ENCODE measurements at regions not wholly inside any gene's neighbourhood (a gene's known extent, or its start where the extent isn't known, plus 50 kb on each side); places are given as distances from the start of the nearest gene placed in this dataset.

GRCh38 chr2:15714002-15714401 is 122.3 kb downstream of the DDX1 start:
- Histone ChIP-seq H3K4me1 (no peaks in the 10 kb centered on the region), H3K27me3 (no peaks in the 10 kb centered on the region), H3K4me3 (no peak overlapping the region), H3K9me3 (no peaks in the 10 kb centered on the region), H3K27ac (no peak overlapping the region), H3K36me3 (replicated peaks in 1 of 2; ENCODE audit: insufficient read depth in 1 of 2, low read depth in 2 of 2) (no peaks in the 10 kb centered on the region)
- no peak for TF ChIP-seq POLR2A (IDR thresholded peaks at IDR 0.05)
- no peak for TF ChIP-seq CTCF (IDR thresholded peaks at IDR 0.05)
- ATAC-seq (no peak), DNase-seq (no peak)
- intact Hi-C loops (cut with DNase I): no loop called here
- 76% methylated on average over 5 of the region's 5 CpGs for WGBS, 2 donors

GRCh38 chr2:15714609-15715008 is 122.9 kb downstream of the DDX1 start:
- Histone ChIP-seq H3K36me3 (replicated peaks in 1 of 2; ENCODE audit: insufficient read depth in 1 of 2, low read depth in 2 of 2) (no peaks in the 10 kb centered on the region), H3K27me3 (no peaks in the 10 kb centered on the region), H3K9me3 (no peaks in the 10 kb centered on the region), H3K4me3 (no peak overlapping the region), H3K27ac (no peak overlapping the region), H3K4me1 (no peaks in the 10 kb centered on the region)
- TF ChIP-seq POLR2A (IDR thresholded peaks at IDR 0.05): no peak
- TF ChIP-seq CTCF (IDR thresholded peaks at IDR 0.05): no peak
- DNase-seq: no peak
- intact Hi-C loops (cut with DNase I): no loop called here
- ATAC-seq: no peak
- 87 to 89% methylated on average over 1 of the region's 1 CpG for WGBS, 2 donors

DNA sequence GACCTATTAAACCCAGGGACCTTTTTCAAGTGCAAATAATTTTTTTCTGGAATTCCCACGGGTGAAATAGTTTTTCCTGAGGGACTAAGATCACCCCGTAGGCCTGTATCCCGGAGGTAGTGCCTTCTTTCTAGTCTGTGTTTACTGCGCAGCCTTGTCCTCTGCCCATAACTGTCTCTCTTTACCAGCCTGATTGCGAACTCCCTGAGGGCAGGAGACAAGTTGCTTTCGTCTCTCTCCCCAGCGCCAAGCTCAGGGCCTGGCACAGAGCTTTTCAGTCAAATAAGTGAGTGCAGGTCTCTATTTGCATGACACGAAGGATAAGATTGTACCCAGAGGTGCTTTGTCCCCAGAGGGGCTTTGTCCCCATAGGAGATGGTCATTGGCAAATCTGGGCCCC is 123.9 kb downstream of the DDX1 start:
- no peaks in the 10 kb centered on the region for H3K4me1 ChIP-seq
- no peak overlapping the region for H3K4me3 ChIP-seq
- DNase-seq: no peak
- H3K27me3 ChIP-seq: no peaks in the 10 kb centered on the region
- TF ChIP-seq CTCF (IDR thresholded peaks at IDR 0.05) (no peak), POLR2A (IDR thresholded peaks at IDR 0.05) (no peak)
- H3K36me3 ChIP-seq (replicated peaks in 1 of 2; ENCODE audit: insufficient read depth in 1 of 2, low read depth in 2 of 2): no peaks in the 10 kb centered on the region
- H3K27ac ChIP-seq: no peak overlapping the region
- ATAC-seq: no peak
- no peaks in the 10 kb centered on the region for H3K9me3 ChIP-seq
- intact Hi-C loops (cut with DNase I): no loop called here
- 88 to 89% methylated on average over 8 of the region's 8 CpGs for WGBS, 2 donors

GRCh38 chr2:15718103-15718943 is 126.7 kb downstream of the DDX1 start:
- no peak overlapping the region for H3K4me3 ChIP-seq
- H3K27me3 ChIP-seq: no peaks in the 10 kb centered on the region
- H3K4me1 ChIP-seq: no peaks in the 10 kb centered on the region
- no peaks in the 10 kb centered on the region for H3K36me3 ChIP-seq (replicated peaks in 1 of 2; ENCODE audit: insufficient read depth in 1 of 2, low read depth in 2 of 2)
- H3K27ac ChIP-seq: no peak overlapping the region
- no peak for ATAC-seq
- TF ChIP-seq POLR2A (IDR thresholded peaks at IDR 0.05) (no peak), CTCF (IDR thresholded peaks at IDR 0.05) (no peak)
- DNase-seq: no peak
- intact Hi-C loops (cut with DNase I): no loop called here
- H3K9me3 ChIP-seq: no peaks in the 10 kb centered on the region
- 76 to 77% methylated on average over 8 of the region's 8 CpGs for WGBS, 2 donors

- WGBS, 2 donors: 70 to 74% methylated on average over 6 of the region's 6 CpGs
- Histone ChIP-seq H3K4me3 (no peak overlapping the region), H3K4me1 (no peaks in the 10 kb centered on the region), H3K27me3 (no peaks in the 10 kb centered on the region), H3K27ac (no peak overlapping the region), H3K36me3 (replicated peaks in 1 of 2; ENCODE audit: insufficient read depth in 1 of 2, low read depth in 2 of 2) (no peaks in the 10 kb centered on the region), H3K9me3 (no peaks in the 10 kb centered on the region)
- no peak for DNase-seq
- intact Hi-C loops (cut with DNase I): no loop called here
- TF ChIP-seq CTCF (IDR thresholded peaks at IDR 0.05) (no peak), POLR2A (IDR thresholded peaks at IDR 0.05) (no peak)
- no peak for ATAC-seq
Observed at GRCh38 chr2:15718944-15719323, 127.3 kb downstream of the DDX1 start.

Data from body of pancreas (tissue), 4 donors.